Uterus (tissue), 3 donors: ENCODE measurements at regions not wholly inside any gene's neighbourhood (a gene's known extent, or its start where the extent isn't known, plus 50 kb on each side); places are given as distances from the start of the nearest gene placed in this dataset.

ENCODE experiments used
- DNase-seq, 2 donors: peaks; one replicate each; pipeline ENCODE4 v3.0.0-alpha.2; 2019 to 2020
- H3K27ac ChIP-seq, 2 donors: fragments of 200-600 bp; sonication (generic); 1 replicate in 1 of 2; 2 replicates in 1 of 2; pipeline ENCODE4 v1.5.1; 2016 to 2018
- H3K27me3 ChIP-seq, 2 donors: fragments of 200-600 bp; sonication (generic); one replicate each; pipeline ENCODE4 v1.5.1; 2018 to 2019; ENCODE audit warnings: control low read depth in 1 of 2
- H3K36me3 ChIP-seq, 2 donors: fragments of 200-600 bp; sonication (generic); one replicate each; pipeline ENCODE4 v1.5.1; 2019; ENCODE audit warnings: control low read depth in 1 of 2
- H3K4me1 ChIP-seq, 2 donors: fragments of 200-600 bp; sonication (generic); one replicate each; pipeline ENCODE4 v1.5.1; 2018 to 2019; ENCODE audit warnings: control low read depth in 1 of 2
- H3K4me3 ChIP-seq, 2 donors: fragments of 200-600 bp; sonication (generic); 1 replicate in 1 of 2; 2 replicates in 1 of 2; pipeline ENCODE4 v1.5.1; 2018 to 2019; ENCODE audit warnings: mild to moderate bottlenecking in 1 of 2
- H3K9me3 ChIP-seq, 2 donors: fragments of 200-600 bp; sonication (generic); one replicate each; pipeline ENCODE4 v1.5.1; 2019; ENCODE audit warnings: control low read depth in 1 of 2
- CTCF ChIP-seq, 4 experiments: fragments of 200-600 bp in 2 of 4; fragments of 450-650 bp in 2 of 4; sonication (generic) in 2 of 4; IDR thresholded peaks; one replicate each; pipeline ENCODE4 v1.5.1; 2016 to 2019; ENCODE audit warnings: antibody characterized with exemption in 4 of 4, mild to moderate bottlenecking in 2 of 4, moderate library complexity in 1 of 4
- POLR2A ChIP-seq, 2 donors: fragments of 450-650 bp; IDR thresholded peaks; one replicate each; pipeline ENCODE4 v1.6.1; 2016; ENCODE audit warnings: antibody characterized with exemption in 2 of 2, mild to moderate bottlenecking in 1 of 2, moderate library complexity in 1 of 2
- intact Hi-C: fragments of 100-400 bp; cut with DNase I; formaldehyde crosslinking; loops from one replicate; pipeline ENCODE4 v1.15.1; 2023; ENCODE audit warnings: low total_unique reads
- donor health status: DM: yes; HTN: yes; CAD: no.

- no peak overlapping the region for H3K27ac ChIP-seq
- TF ChIP-seq POLR2A (IDR thresholded peaks at IDR 0.05) (no peak), CTCF (IDR thresholded peaks at IDR 0.05) (no peak)
- no peak overlapping the region for H3K4me3 ChIP-seq
Measured at GRCh38 chr3:44076221-44076829, 165.4 kb upstream of the TOPAZ1 start.

GRCh38 chr3:44077267-44077666, 164.4 kb upstream of the TOPAZ1 start:
- Histone ChIP-seq H3K27me3 (no peaks in the 10 kb centered on the region), H3K9me3 (no peaks in the 10 kb centered on the region), H3K4me1 (no peaks in the 10 kb centered on the region), H3K27ac (no peak overlapping the region), H3K36me3 (no peaks in the 10 kb centered on the region), H3K4me3 (no peak overlapping the region)
- DNase-seq = no peak
- intact Hi-C loops = no loop called here
- no peak for TF ChIP-seq CTCF (IDR thresholded peaks at IDR 0.05)
- TF ChIP-seq POLR2A (IDR thresholded peaks at IDR 0.05) = no peak

More at GRCh38 chr3:44076221-44076829, 165.4 kb upstream of the TOPAZ1 start:
- no peaks in the 10 kb centered on the region for H3K9me3 ChIP-seq
- H3K36me3 ChIP-seq = no peaks in the 10 kb centered on the region
- intact Hi-C loops = no loop called here
- no peaks in the 10 kb centered on the region for H3K27me3 ChIP-seq
- H3K4me1 ChIP-seq = no peaks in the 10 kb centered on the region
- DNase-seq = no peak

GRCh38 chr3:44078863-44079262, 162.8 kb upstream of the TOPAZ1 start:
- H3K36me3 ChIP-seq = no peaks in the 10 kb centered on the region
- no peaks in the 10 kb centered on the region for H3K4me1 ChIP-seq
- H3K27me3 ChIP-seq = no peaks in the 10 kb centered on the region
- H3K9me3 ChIP-seq = no peaks in the 10 kb centered on the region
- no peak overlapping the region for H3K4me3 ChIP-seq
- DNase-seq = no peak
- no peak for TF ChIP-seq CTCF (IDR thresholded peaks at IDR 0.05)
- TF ChIP-seq POLR2A (IDR thresholded peaks at IDR 0.05) = no peak
- intact Hi-C loops = no loop called here
- H3K27ac ChIP-seq = no peak overlapping the region

- DNase-seq = no peak
- Histone ChIP-seq H3K27me3 (no peaks in the 10 kb centered on the region), H3K4me1 (no peaks in the 10 kb centered on the region), H3K9me3 (no peaks in the 10 kb centered on the region), H3K36me3 (no peaks in the 10 kb centered on the region), H3K27ac (no peak overlapping the region), H3K4me3 (no peak overlapping the region)
- intact Hi-C loops = no loop called here
- TF ChIP-seq POLR2A (IDR thresholded peaks at IDR 0.05) (no peak), CTCF (IDR thresholded peaks at IDR 0.05) (no peak)
Measured at GRCh38 chr3:44079916-44080315, 161.8 kb upstream of the TOPAZ1 start.

GRCh38 chr3:44080474-44081072, 161.1 kb upstream of the TOPAZ1 start:
- Histone ChIP-seq H3K27me3 (no peaks in the 10 kb centered on the region), H3K9me3 (no peaks in the 10 kb centered on the region), H3K36me3 (no peaks in the 10 kb centered on the region), H3K27ac (no peak overlapping the region), H3K4me3 (no peak overlapping the region), H3K4me1 (no peaks in the 10 kb centered on the region)
- TF ChIP-seq CTCF (IDR thresholded peaks at IDR 0.05) (no peak), POLR2A (IDR thresholded peaks at IDR 0.05) (no peak)
- no peak for DNase-seq
- intact Hi-C loops = no loop called here
